Upper lobe of left lung (tissue), 6 donors: ENCODE measurements at regions not wholly inside any gene's neighbourhood (a gene's known extent, or its start where the extent isn't known, plus 50 kb on each side); places are given as distances from the start of the nearest gene placed in this dataset.
"Not testable (repeated sequence)": the region's sequence is repeated elsewhere in the genome, so short reads cannot be mapped to it uniquely, and the experiment has no call there.

ENCODE experiments used
- ATAC-seq, 2 donors: fragments of 200-7000 bp; cut with Tn5 transposase; one replicate each; pipeline ENCODE4 v1.9.1; 2022; ENCODE audit warnings: mild to moderate bottlenecking in 2 of 2, moderate library complexity in 2 of 2; ENCODE audit not compliant: low FRiP score in 2 of 2
- DNase-seq, 2 donors: peaks; one replicate each; pipeline ENCODE4 v3.0.0-alpha.2; 2019 to 2020
- H3K27ac ChIP-seq, 4 donors: fragments of 200-600 bp; sonication (generic); one replicate each; pipeline ENCODE4 v1.5.1; 2016 to 2019
- H3K27me3 ChIP-seq, 4 donors: fragments of 200-600 bp; sonication (generic); one replicate each; pipeline ENCODE4 v1.5.1; 2017 to 2019
- H3K36me3 ChIP-seq, 4 donors: fragments of 200-600 bp; sonication (generic); one replicate each; pipeline ENCODE4 v1.5.1; 2016 to 2019
- H3K4me1 ChIP-seq, 4 donors: fragments of 200-600 bp; sonication (generic); one replicate each; pipeline ENCODE4 v1.5.1; 2018 to 2019
- H3K4me3 ChIP-seq, 4 donors: fragments of 200-600 bp; sonication (generic); one replicate each; pipeline ENCODE4 v1.5.1; 2017 to 2019; ENCODE audit warnings: mild to moderate bottlenecking in 2 of 4, moderate library complexity in 1 of 4
- H3K9me3 ChIP-seq, 4 donors: fragments of 200-600 bp; sonication (generic); one replicate each; pipeline ENCODE4 v1.5.1; 2018 to 2019
- CTCF ChIP-seq, 6 experiments: fragments of 450-650 bp in 4 of 6; fragments of 200-600 bp in 2 of 6; sonication (generic) in 2 of 6; IDR thresholded peaks; one replicate each; pipeline ENCODE4 v1.5.1; 2016 to 2019; ENCODE audit warnings: antibody characterized with exemption in 6 of 6
- EP300 ChIP-seq, 4 donors: sonication (generic); formaldehyde crosslinking; IDR thresholded peaks; one replicate each; pipeline ENCODE4 v1.5.1; 2017; ENCODE audit warnings: antibody characterized with exemption in 4 of 4, control low read depth in 2 of 4
- POLR2A ChIP-seq, 4 donors: fragments of 450-650 bp; IDR thresholded peaks; one replicate each; pipeline ENCODE4 v1.5.1; 2016 to 2017; ENCODE audit warnings: antibody characterized with exemption in 4 of 4, mild to moderate bottlenecking in 2 of 4
- POLR2AphosphoS5 ChIP-seq, 2 donors: sonication (generic); formaldehyde crosslinking; IDR thresholded peaks; one replicate each; pipeline ENCODE4 v1.5.1; 2017; ENCODE audit warnings: antibody characterized with exemption in 2 of 2
- WGBS, 2 donors: methylation state at CpG; one replicate each; pipeline ENCODE4 v1.1.5; 2017 to 2018; 5-methylcytosine and 5-hydroxymethylcytosine counted together
- small RNA-seq, 4 donors: library from RNA; depleted of rRNA; stranded (forward); fragments of <200 nt; gene quantifications; one replicate each; pipeline ENCODE3, GENCODE V24; 2016
- donor health status: DM: no; HTN: no; CAD: no; lungs with moderate emphysema.
- donor health status: DM: no; HTN: yes; CAD: no; lungs with severe emphysema.

DNA sequence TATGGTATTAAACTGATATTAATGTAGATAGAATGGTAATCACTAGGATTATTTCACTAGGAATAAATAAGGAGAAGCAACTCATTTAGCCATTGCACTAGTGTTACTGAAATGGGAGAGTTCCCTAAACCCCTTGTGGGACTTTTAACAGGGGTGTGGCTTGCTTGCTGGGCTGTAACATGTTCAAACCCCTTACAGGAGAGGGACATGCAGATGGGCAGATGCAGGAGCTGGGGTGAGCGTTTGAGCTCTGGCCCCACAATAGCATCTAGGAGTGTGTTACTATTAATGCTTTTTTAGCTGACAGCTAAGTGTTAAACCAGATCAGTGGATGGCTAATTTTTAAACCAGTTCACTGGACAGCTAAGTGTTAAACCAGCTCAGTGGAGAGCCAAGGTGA is 89.3 kb upstream of the ST8SIA4 start:
- H3K9me3 ChIP-seq, result no peaks in the 10 kb centered on the region
- DNase-seq (no peak), ATAC-seq (no peak)
- no peak overlapping the region for H3K4me3 ChIP-seq
- no peaks in the 10 kb centered on the region for H3K27me3 ChIP-seq
- H3K4me1 ChIP-seq, result no peaks in the 10 kb centered on the region
- no peaks in the 10 kb centered on the region for H3K36me3 ChIP-seq
- TF ChIP-seq EP300 (IDR thresholded peaks at IDR 0.05), result no peak
- TF ChIP-seq CTCF (IDR thresholded peaks at IDR 0.05), result no peak
- TF ChIP-seq POLR2A (IDR thresholded peaks at IDR 0.05), result no peak
- TF ChIP-seq POLR2AphosphoS5 (IDR thresholded peaks at IDR 0.05), result no peak
- WGBS, 2 donors, result 95 to 100% methylated on average over 1 of the region's 1 CpG
- no peak overlapping the region for H3K27ac ChIP-seq

- H3K27me3 ChIP-seq, ATAC-seq, H3K36me3 ChIP-seq, DNase-seq, H3K4me1 ChIP-seq, H3K27ac ChIP-seq, H3K4me3 ChIP-seq, H3K9me3 ChIP-seq: not testable (repeated sequence)
- 68 to 81% methylated on average over 6 of the region's 6 CpGs for WGBS, 2 donors
These were observed 80.5 kb upstream of the ST8SIA4 start for GRCh38 chr5:100983601-100984000.

- DNase-seq (no peak), ATAC-seq (no peak)
- Histone ChIP-seq H3K27ac (no peak overlapping the region), H3K4me3 (no peak overlapping the region), H3K36me3 (no peaks in the 10 kb centered on the region), H3K4me1 (no peaks in the 10 kb centered on the region), H3K9me3 (no peaks in the 10 kb centered on the region), H3K27me3 (no peaks in the 10 kb centered on the region)
- WGBS, 2 donors, result 45 to 52% methylated on average over 3 of the region's 3 CpGs
- no peak for TF ChIP-seq POLR2A (IDR thresholded peaks at IDR 0.05)
- no peak for TF ChIP-seq CTCF (IDR thresholded peaks at IDR 0.05)
- no peak for TF ChIP-seq POLR2AphosphoS5 (IDR thresholded peaks at IDR 0.05)
- TF ChIP-seq EP300 (IDR thresholded peaks at IDR 0.05), result no peak
These were observed 71.0 kb upstream of the ST8SIA4 start for GRCh38 chr5:100974082-100974481.

- Histone ChIP-seq H3K9me3 (no peaks in the 10 kb centered on the region), H3K4me3 (no peak overlapping the region), H3K4me1 (no peaks in the 10 kb centered on the region), H3K27me3 (no peaks in the 10 kb centered on the region), H3K27ac (no peak overlapping the region), H3K36me3 (no peaks in the 10 kb centered on the region)
- no peak for TF ChIP-seq POLR2A (IDR thresholded peaks at IDR 0.05)
- no peak for TF ChIP-seq EP300 (IDR thresholded peaks at IDR 0.05)
- TF ChIP-seq CTCF (IDR thresholded peaks at IDR 0.05), result no peak
- no peak for TF ChIP-seq POLR2AphosphoS5 (IDR thresholded peaks at IDR 0.05)
- WGBS, 2 donors, result 71 to 73% methylated on average over 5 of the region's 5 CpGs
- DNase-seq (no peak), ATAC-seq (no peak)
These were observed 67.7 kb upstream of the ST8SIA4 start for GRCh38 chr5:100970646-100971255.

DNA sequence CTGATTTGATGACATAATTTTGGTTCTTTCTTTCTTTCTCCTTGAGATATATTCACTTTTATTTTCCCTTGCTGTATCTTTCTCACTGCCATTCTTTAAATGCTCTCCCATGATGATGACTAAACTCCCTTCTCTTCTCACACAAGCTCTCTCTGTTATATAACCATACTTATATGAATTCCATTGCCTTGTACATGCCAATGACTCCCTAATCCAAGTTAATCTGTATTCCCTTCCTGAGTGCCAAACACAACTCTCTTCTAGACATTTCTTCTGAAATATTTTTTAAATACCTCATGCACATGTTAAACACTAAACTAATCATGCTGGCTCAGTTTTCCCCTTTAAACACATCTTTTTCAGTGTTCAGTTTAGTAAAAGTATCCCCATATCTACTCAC is 62.2 kb upstream of the ST8SIA4 start:
- DNase-seq (no peak), ATAC-seq (no peak)
- H3K4me3 ChIP-seq, result no peak overlapping the region
- H3K27me3 ChIP-seq, result no peaks in the 10 kb centered on the region
- H3K27ac ChIP-seq, result no peak overlapping the region
- TF ChIP-seq CTCF (IDR thresholded peaks at IDR 0.05) (no peak), POLR2A (IDR thresholded peaks at IDR 0.05) (no peak), EP300 (IDR thresholded peaks at IDR 0.05) (no peak), POLR2AphosphoS5 (IDR thresholded peaks at IDR 0.05) (no peak)
- no peaks in the 10 kb centered on the region for H3K36me3 ChIP-seq
- H3K4me1 ChIP-seq, result no peaks in the 10 kb centered on the region
- no peaks in the 10 kb centered on the region for H3K9me3 ChIP-seq

Small RNA genes lying in the stretch of these regions (small RNA-seq; reads per million reads assigned to genes)
- gene RN7SL802P (0 reads per million in 4 donors), gene RNA5SP188 (0 reads per million in 4 donors)
